Medulla oblongata (tissue), 1 donor: ENCODE measurements at regions not wholly inside any gene's neighbourhood (a gene's known extent, or its start where the extent isn't known, plus 50 kb on each side); places are given as distances from the start of the nearest gene placed in this dataset.

Experiments
- DNase-seq: peaks from one replicate; pipeline ENCODE4 v3.0.0-alpha.2; 2015; ENCODE audit errors: extremely low spot score

GRCh38 chr15:70160803-70161565 is 63.3 kb upstream of the TLE3 start:
- DNase-seq, result peak; percentile 38

GRCh38 chr15:70160267-70160666 is 62.5 kb upstream of the TLE3 start:
- DNase-seq, result no peak

- DNase-seq, result no peak
These were observed 61.9 kb upstream of the TLE3 start for GRCh38 chr15:70159713-70160009.

- no peak for DNase-seq
These were observed 61.4 kb upstream of the TLE3 start for GRCh38 chr15:70159001-70159712.

- DNase-seq, result no peak
These were observed 60.7 kb upstream of the TLE3 start for GRCh38 chr15:70158309-70159000.

GRCh38 chr15:70156671-70157271 is 59.1 kb upstream of the TLE3 start:
- peak; percentile 57 for DNase-seq

- DNase-seq, result no peak
These were observed 57.1 kb upstream of the TLE3 start for GRCh38 chr15:70154718-70155347.

- DNase-seq, result no peak
These were observed 56.4 kb upstream of the TLE3 start for GRCh38 chr15:70153921-70154717.

- DNase-seq, result no peak
These were observed 54.4 kb upstream of the TLE3 start for GRCh38 chr15:70152070-70152480.

- no peak for DNase-seq
These were observed 53.7 kb upstream of the TLE3 start for GRCh38 chr15:70151462-70151861.

GRCh38 chr15:70151003-70151402 is 53.3 kb upstream of the TLE3 start:
- DNase-seq, result no peak

GRCh38 chr15:70150405-70150747 is 52.7 kb upstream of the TLE3 start:
- DNase-seq, result no peak

- DNase-seq, result no peak
These were observed 52.1 kb upstream of the TLE3 start for GRCh38 chr15:70149667-70150404.

- DNase-seq, result no peak
These were observed 50.1 kb upstream of the TLE3 start for GRCh38 chr15:70147778-70148177.
